ENCODE measurements at regions not wholly inside any gene's neighbourhood (a gene's known extent, or its start where the extent isn't known, plus 50 kb on each side); places are given as distances from the start of the nearest gene placed in this dataset.

DNA sequence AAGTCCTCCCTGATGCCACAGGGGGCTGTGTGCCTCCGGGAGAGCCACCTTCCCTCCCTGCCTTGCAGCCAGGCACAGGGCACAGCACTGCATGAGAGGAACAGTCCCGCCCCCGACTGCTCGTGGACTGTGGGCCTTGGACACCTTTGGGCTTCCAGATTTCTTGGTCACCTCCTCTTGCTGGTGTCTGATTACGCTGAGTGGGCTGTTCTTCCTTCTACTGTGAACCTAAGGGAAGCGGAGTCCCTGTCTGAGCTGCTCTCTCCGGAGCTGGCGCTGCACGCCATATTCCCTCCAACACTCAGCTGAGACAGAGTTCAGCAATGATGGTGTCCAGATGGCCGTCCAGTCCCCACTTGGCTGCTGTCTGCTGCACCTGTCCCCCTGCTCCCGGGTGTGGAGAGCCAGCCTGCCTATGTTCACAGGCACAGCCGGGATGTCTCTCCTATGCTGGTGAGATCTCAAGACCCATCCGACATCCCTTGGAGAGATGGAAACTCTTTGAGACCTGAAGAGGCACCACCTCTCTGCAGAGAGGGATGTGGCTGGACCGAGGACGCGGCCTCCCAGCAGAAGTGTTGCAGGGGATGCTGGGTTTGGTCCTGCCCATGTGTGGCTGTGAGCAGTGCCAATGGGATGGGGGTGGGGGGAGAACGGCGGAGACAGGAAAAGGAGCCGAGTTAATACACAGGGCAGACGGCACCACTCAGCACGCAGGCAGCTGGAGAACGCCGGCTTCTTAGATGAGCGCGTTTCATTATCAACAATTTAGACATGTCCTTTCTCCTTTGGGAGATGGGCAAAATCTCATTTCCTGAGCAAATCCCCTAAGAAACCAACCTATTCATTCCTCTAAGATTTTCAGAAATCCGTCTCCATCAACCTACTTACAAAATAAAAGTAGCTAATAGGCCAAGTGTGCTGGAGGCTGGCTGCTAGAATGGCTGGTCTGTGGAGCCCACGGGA lies 171.9 kb downstream of the ENGASE start:
- no peak for DNase-seq (ENCODE audit: low read depth in 2 of 2)
- TF ChIP-seq, protein P1, sequence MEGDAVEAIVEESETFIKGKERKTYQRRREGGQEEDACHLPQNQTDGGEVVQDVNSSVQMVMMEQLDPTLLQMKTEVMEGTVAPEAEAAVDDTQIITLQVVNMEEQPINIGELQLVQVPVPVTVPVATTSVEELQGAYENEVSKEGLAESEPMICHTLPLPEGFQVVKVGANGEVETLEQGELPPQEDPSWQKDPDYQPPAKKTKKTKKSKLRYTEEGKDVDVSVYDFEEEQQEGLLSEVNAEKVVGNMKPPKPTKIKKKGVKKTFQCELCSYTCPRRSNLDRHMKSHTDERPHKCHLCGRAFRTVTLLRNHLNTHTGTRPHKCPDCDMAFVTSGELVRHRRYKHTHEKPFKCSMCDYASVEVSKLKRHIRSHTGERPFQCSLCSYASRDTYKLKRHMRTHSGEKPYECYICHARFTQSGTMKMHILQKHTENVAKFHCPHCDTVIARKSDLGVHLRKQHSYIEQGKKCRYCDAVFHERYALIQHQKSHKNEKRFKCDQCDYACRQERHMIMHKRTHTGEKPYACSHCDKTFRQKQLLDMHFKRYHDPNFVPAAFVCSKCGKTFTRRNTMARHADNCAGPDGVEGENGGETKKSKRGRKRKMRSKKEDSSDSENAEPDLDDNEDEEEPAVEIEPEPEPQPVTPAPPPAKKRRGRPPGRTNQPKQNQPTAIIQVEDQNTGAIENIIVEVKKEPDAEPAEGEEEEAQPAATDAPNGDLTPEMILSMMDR (IDR thresholded peaks at IDR 0.05; ENCODE audit: low read depth, low read length), result no peak

DNA sequence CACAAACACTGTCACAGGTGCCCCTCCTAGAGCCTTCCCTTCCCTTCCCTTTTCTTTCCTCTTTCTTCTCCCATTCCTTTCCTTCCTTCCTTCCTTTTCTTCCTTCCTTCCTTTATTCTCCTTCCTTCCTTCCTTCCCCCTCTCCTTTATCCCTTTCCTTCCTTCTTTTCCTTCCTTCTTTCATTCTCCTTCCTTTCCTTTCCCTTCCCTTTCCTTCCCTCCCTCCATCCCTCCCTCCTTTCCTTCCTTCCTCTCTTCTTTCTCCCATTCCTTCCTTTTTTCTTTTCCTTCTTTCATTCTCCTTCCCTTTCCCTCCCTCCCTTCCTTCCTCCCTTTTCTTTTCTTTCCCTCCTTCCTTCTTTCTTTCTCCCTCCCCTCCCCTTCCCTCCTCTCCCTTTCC lies 170.0 kb downstream of the ENGASE start:
- no peak for DNase-seq (ENCODE audit: low read depth in 2 of 2)
- TF ChIP-seq, protein P1 (IDR thresholded peaks at IDR 0.05; ENCODE audit: low read depth, low read length), result no peak
- H3K4me3 ChIP-seq (replicated peaks in 1 of 2; ENCODE audit: low read depth in 2 of 2, low read length in 2 of 2), result no peak overlapping the region

More for the DNA sequence above, 171.9 kb downstream of the ENGASE start:
- no peak overlapping the region for H3K4me3 ChIP-seq (replicated peaks in 1 of 2; ENCODE audit: low read depth in 2 of 2, low read length in 2 of 2)

DNA sequence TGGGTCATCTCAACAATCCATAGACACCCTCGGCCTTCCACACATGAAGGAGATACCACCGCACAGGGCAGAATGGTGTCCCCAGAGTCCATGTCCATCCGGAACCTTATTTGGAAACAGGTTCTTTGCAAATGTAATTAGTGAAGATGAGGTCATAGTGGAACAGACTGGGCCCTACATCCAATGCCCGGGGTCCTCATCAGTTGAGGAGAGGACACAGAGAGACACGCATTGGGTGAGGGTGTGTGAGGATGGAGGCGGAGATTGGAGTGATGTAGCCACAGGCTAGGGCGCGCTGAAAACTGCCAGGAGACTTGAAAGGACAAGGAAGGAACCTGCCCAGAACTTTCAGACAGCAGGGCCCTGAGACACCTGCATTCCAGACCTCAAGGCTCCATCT lies 169.4 kb downstream of the ENGASE start:
- DNase-seq (ENCODE audit: low read depth in 2 of 2), result no peak
- TF ChIP-seq, protein P1 (IDR thresholded peaks at IDR 0.05; ENCODE audit: low read depth, low read length), result no peak

DNA sequence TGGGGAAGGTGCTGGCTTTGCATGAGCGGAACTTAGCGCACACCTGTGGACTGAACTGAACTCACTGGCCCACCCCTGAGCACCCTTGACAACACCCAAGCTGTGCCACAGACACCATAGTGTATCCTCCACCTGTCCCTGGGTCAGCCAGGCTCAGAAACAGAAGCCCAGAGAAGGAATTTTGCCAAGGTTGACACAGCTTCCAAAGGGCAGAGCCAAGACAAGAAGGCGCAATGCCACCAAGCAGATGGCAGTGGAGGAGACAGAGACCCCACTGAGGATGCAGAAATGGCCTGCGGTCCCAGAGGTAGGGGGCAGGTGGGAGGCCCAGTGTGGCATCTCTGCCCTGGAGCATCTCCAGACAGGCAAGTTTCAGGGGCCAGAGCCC lies 169.0 kb downstream of the ENGASE start:
- no peak for DNase-seq (ENCODE audit: low read depth in 2 of 2)

More for the DNA sequence above, 169.4 kb downstream of the ENGASE start:
- no peak overlapping the region for H3K4me3 ChIP-seq (replicated peaks in 1 of 2; ENCODE audit: low read depth in 2 of 2, low read length in 2 of 2)

DNA sequence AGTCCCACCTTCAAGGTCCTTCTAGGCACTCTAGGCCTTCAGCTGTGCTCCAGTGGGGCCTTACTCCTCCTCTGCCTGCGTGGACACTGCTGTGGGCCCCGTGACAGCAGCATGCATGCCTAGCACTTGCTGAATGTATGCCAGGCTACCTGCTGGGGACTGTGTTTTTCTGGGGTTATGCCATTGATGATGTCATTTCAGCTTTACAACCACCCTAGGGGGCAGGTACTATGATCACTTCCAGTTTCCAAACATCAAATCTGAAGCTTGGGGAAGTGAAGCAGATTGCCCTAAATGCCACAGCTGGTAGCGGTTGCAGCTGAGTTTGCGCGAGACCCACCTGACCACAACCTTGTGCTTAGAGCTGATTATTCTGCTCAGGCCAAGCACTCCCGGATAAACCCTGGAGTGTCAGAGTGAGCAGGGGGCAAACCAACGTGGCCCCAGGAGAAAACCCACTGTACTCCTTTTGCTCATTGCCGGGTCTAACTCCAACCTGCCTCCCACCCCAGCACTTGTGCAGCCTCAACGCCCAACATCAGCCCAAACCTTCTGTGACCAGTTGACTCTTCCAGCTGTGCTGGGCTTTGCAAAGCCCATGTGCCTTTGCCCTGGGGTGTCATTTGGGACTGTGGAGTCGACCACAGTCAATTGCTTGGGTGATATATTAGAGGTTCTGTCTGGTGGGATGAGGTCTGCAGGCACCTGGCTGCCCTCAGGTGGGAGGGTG lies 168.4 kb downstream of the ENGASE start:
- no peak for DNase-seq (ENCODE audit: low read depth in 2 of 2)
- TF ChIP-seq, protein P1 (IDR thresholded peaks at IDR 0.05; ENCODE audit: low read depth, low read length), result no peak
- H3K4me3 ChIP-seq (replicated peaks in 1 of 2; ENCODE audit: low read depth in 2 of 2, low read length in 2 of 2), result no peak overlapping the region

More for the DNA sequence above, 169.0 kb downstream of the ENGASE start:
- H3K4me3 ChIP-seq (replicated peaks in 1 of 2; ENCODE audit: low read depth in 2 of 2, low read length in 2 of 2), result no peak overlapping the region
- TF ChIP-seq, protein P1 (IDR thresholded peaks at IDR 0.05; ENCODE audit: low read depth, low read length), result no peak

DNA sequence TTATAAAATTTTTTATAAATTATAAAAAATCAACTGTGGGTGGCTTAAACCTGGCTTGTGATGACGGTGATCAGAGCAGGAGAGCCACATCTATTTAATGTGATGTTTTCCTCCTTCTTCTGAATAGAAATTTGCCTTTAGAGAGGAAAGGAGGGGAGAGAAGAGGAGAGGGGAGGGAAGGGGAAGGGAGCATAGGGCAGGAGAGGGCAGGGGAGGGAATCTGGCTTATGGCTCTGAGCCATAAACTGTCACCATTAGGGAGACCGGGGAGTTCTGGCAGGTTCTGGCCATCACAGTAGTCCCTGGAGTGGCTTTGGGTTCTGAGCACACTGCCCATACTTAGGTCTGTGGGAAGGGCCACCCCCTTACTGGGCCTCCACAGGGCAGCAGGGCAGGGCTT lies 167.8 kb downstream of the ENGASE start:
- no peak overlapping the region for H3K4me3 ChIP-seq (replicated peaks in 1 of 2; ENCODE audit: low read depth in 2 of 2, low read length in 2 of 2)
- TF ChIP-seq, protein P1 (IDR thresholded peaks at IDR 0.05; ENCODE audit: low read depth, low read length), result no peak
- DNase-seq (ENCODE audit: low read depth in 2 of 2), result no peak

Measured in cardiac fibroblast (primary cell).